OCI-LY1 (cell line): ENCODE measurements at regions not wholly inside any gene's neighbourhood (a gene's known extent, or its start where the extent isn't known, plus 50 kb on each side); places are given as distances from the start of the nearest gene placed in this dataset.

Source experiments
- EZH2 ChIP-seq: fragments of 200-600 bp; sonication (generic), shearing (Covaris generic); IDR thresholded peaks from 2 replicates; pipeline ENCODE4 v1.8.0; 2017; ENCODE audit warnings: borderline replicate concordance, mixed run types, mild to moderate bottlenecking, antibody characterized with exemption, low read length, moderate library complexity, mixed read lengths
- TF ChIP-seq, protein P1 (sequence below): fragments of 200-600 bp; sonication (generic), shearing (Covaris generic); IDR thresholded peaks from 2 replicates; pipeline ENCODE4 v1.5.1; 2017; ENCODE audit warnings: mild to moderate bottlenecking, antibody characterized with exemption, low read length, moderate library complexity, mixed read lengths

DNA sequence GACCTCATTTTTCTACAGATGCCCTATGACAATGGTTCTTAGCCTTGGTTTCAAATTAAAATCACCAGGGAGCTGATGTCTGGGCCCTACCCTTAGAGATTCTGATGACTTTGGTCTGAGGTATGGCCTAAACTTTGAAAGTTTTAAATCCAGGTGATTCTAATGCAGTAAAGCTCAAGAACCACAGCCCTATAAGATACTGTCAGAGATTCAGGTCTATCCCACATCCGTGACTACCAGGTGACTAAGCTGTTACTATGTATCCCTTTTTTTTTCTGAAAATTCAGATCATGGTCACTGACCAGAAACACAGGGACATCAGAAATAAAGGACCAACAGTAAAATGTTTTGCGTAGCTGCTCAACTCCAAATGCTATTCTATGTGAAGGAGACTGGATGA is 148.8 kb upstream of the BMP4 start:
- TF ChIP-seq, protein P1, sequence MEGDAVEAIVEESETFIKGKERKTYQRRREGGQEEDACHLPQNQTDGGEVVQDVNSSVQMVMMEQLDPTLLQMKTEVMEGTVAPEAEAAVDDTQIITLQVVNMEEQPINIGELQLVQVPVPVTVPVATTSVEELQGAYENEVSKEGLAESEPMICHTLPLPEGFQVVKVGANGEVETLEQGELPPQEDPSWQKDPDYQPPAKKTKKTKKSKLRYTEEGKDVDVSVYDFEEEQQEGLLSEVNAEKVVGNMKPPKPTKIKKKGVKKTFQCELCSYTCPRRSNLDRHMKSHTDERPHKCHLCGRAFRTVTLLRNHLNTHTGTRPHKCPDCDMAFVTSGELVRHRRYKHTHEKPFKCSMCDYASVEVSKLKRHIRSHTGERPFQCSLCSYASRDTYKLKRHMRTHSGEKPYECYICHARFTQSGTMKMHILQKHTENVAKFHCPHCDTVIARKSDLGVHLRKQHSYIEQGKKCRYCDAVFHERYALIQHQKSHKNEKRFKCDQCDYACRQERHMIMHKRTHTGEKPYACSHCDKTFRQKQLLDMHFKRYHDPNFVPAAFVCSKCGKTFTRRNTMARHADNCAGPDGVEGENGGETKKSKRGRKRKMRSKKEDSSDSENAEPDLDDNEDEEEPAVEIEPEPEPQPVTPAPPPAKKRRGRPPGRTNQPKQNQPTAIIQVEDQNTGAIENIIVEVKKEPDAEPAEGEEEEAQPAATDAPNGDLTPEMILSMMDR = no peak
- TF ChIP-seq EZH2 = no peak
